Natural killer cell (primary cell): ENCODE measurements at regions not wholly inside any gene's neighbourhood (a gene's known extent, or its start where the extent isn't known, plus 50 kb on each side); places are given as distances from the start of the nearest gene placed in this dataset.
A peak's percentile ranks its signal among the peaks of the same experiment; 100 is the strongest.

Experiments
- ATAC-seq, 3 donors: fragments of 150-1000 bp in 2 of 3; fragments of 200-7000 bp in 1 of 3; cut with Tn5 transposase; 1 replicate in 1 of 3; 2 replicates in 2 of 3; pipeline ENCODE4 v1.10.0; 2021; ENCODE audit warnings: mild to moderate bottlenecking in 2 of 3, moderate library complexity in 2 of 3
- DNase-seq, 2 donors: peaks; one replicate each; pipeline versions ENCODE4 v3.0.0 to v3.0.0-alpha.2; 2013 to 2021; ENCODE audit warnings: mixed read lengths in 1 of 2
- H3K27ac ChIP-seq: one replicate; pipeline ENCODE4 v1.5.1; 2013; ENCODE audit warnings: mild to moderate bottlenecking, low read length
- H3K27me3 ChIP-seq: one replicate; pipeline ENCODE4 v1.6.1; 2013; ENCODE audit warnings: low read length; ENCODE audit not compliant: control insufficient read depth, insufficient read depth
- H3K36me3 ChIP-seq: one replicate; pipeline ENCODE4 v1.6.1; 2013; ENCODE audit warnings: low read length; ENCODE audit not compliant: control insufficient read depth, insufficient read depth
- H3K4me1 ChIP-seq: one replicate; pipeline ENCODE4 v1.6.1; 2013; ENCODE audit warnings: low read length; ENCODE audit not compliant: control insufficient read depth, insufficient read depth
- H3K4me3 ChIP-seq: one replicate; pipeline ENCODE4 v1.5.1; 2013; ENCODE audit warnings: low read length
- H3K9me3 ChIP-seq: one replicate; pipeline ENCODE4 v1.6.1; 2013; ENCODE audit warnings: low read length; ENCODE audit not compliant: control insufficient read depth, insufficient read depth
- H3K27ac Mint-ChIP-seq, 2 donors: one replicate each; pipeline ENCODE4 v1.8.0; 2022; ENCODE audit warnings: mild to moderate bottlenecking in 2 of 2, mixed read lengths in 2 of 2, moderate library complexity in 1 of 2
- H3K27me3 Mint-ChIP-seq, 2 donors: one replicate each; pipeline ENCODE4 v1.8.0; 2022; ENCODE audit warnings: low read depth in 2 of 2, mixed read lengths in 2 of 2
- H3K36me3 Mint-ChIP-seq: one replicate; pipeline ENCODE4 v1.8.0; 2022; ENCODE audit warnings: mixed read lengths
- H3K4me1 Mint-ChIP-seq, 2 donors: one replicate each; pipeline ENCODE4 v1.8.0; 2022; ENCODE audit warnings: mixed read lengths in 2 of 2
- H3K4me3 Mint-ChIP-seq: one replicate; pipeline ENCODE4 v1.8.0; 2022; ENCODE audit warnings: mild to moderate bottlenecking, moderate library complexity, mixed read lengths
- H3K9me3 Mint-ChIP-seq, 2 donors: one replicate each; pipeline ENCODE4 v1.8.0; 2022; ENCODE audit warnings: mixed read lengths in 2 of 2
- CTCF ChIP-seq: fragments of 200-600 bp; IDR thresholded peaks from one replicate; pipeline ENCODE4 v1.8.0; 2022; ENCODE audit warnings: antibody characterized with exemption
- WGBS: methylation state at CpG from one replicate; pipeline ENCODE4 v1.1.7; 2013; ENCODE audit warnings: missing lambda C conversion rate; ENCODE audit not compliant: insufficient coverage; 5-methylcytosine and 5-hydroxymethylcytosine counted together
- intact Hi-C: fragments of 100-400 bp; cut with micrococcal nuclease; formaldehyde crosslinking; loops from one replicate; pipeline ENCODE4 v1.14.2; 2022

GRCh38 chr7:23893176-23893941 lies 183.3 kb downstream of the STK31 start:
- no peaks in the 10 kb centered on the region for H3K9me3 ChIP-seq
- H3K27ac ChIP-seq, result no peak overlapping the region
- no peaks in the 10 kb centered on the region for H3K36me3 ChIP-seq
- ATAC-seq, result no peak
- Mint-ChIP-seq H3K4me1 (peaks cover 27 to 35% of the 10 kb centered on the region in 2 donors), H3K4me3 (peak overlapping the region; percentile 35), H3K9me3 (no peaks in the 10 kb centered on the region), H3K27me3 (peaks cover 2 to 7% of the 10 kb centered on the region in 2 donors), H3K27ac (peak overlapping the region in 1 of 2 donors; percentile 62), H3K36me3 (no peaks in the 10 kb centered on the region)
- no peak overlapping the region for H3K4me3 ChIP-seq
- 78% methylated on average over 7 of the region's 7 CpGs for WGBS
- H3K27me3 ChIP-seq, result no peaks in the 10 kb centered on the region
- peaks cover 19% of the 10 kb centered on the region for H3K4me1 ChIP-seq
- no peak for DNase-seq
- intact Hi-C loops, result no loop called here
- TF ChIP-seq CTCF, result no peak

- Histone ChIP-seq H3K4me1 (peaks cover 19% of the 10 kb centered on the region), H3K9me3 (no peaks in the 10 kb centered on the region), H3K36me3 (no peaks in the 10 kb centered on the region), H3K27me3 (no peaks in the 10 kb centered on the region), H3K27ac (peak overlapping the region; percentile 57), H3K4me3 (no peak overlapping the region)
- peak; percentile 15 to 38 for DNase-seq
- H3K4me3 Mint-ChIP-seq, result peak overlapping the region; percentile 75
- peak; percentile 50 to 67 (median 53) for ATAC-seq
- TF ChIP-seq CTCF, result no peak
- WGBS, result 20% methylated on average over 13 of the region's 13 CpGs
- no peaks in the 10 kb centered on the region for H3K36me3 Mint-ChIP-seq
- peaks cover 2 to 7% of the 10 kb centered on the region in 2 donors for H3K27me3 Mint-ChIP-seq
- no peaks in the 10 kb centered on the region for H3K9me3 Mint-ChIP-seq
- intact Hi-C loops, result no loop called here
- H3K4me1 Mint-ChIP-seq, result peaks cover 27 to 35% of the 10 kb centered on the region in 2 donors
- H3K27ac Mint-ChIP-seq, result peak overlapping the region; percentile 62 to 67
These were observed 184.2 kb downstream of the STK31 start for GRCh38 chr7:23893942-23894891.

GRCh38 chr7:23894892-23895569 lies 185.0 kb downstream of the STK31 start:
- Mint-ChIP-seq H3K9me3 (no peaks in the 10 kb centered on the region), H3K4me1 (peaks cover 27 to 35% of the 10 kb centered on the region in 2 donors), H3K36me3 (no peaks in the 10 kb centered on the region), H3K27me3 (peaks cover 2 to 3% of the 10 kb centered on the region in 2 donors), H3K4me3 (peak overlapping the region; percentile 75), H3K27ac (peak overlapping the region; percentile 62 to 67)
- Histone ChIP-seq H3K9me3 (no peaks in the 10 kb centered on the region), H3K4me3 (no peak overlapping the region), H3K4me1 (peaks cover 19% of the 10 kb centered on the region), H3K27me3 (no peaks in the 10 kb centered on the region), H3K27ac (peak overlapping the region; percentile 57), H3K36me3 (no peaks in the 10 kb centered on the region)
- ATAC-seq (peak; percentile 25 to 68 (median 49)), DNase-seq (no peak)
- intact Hi-C loops, result no loop called here
- 6% methylated on average over 1 of the region's 4 CpGs for WGBS
- no peak for TF ChIP-seq CTCF
